ENCODE measurements at regions not wholly inside any gene's neighbourhood (a gene's known extent, or its start where the extent isn't known, plus 50 kb on each side); places are given as distances from the start of the nearest gene placed in this dataset.

GRCh38 chr4:164529486-164529885, 224.4 kb upstream of the SMIM31 start:
- Histone ChIP-seq H3K36me3 (ENCODE audit: control insufficient read depth in 2 of 2, insufficient read depth in 2 of 2, low read length in 2 of 2) (no peaks in the 10 kb centered on the region), H3K27ac (ENCODE audit: low read depth in 2 of 2, low read length in 2 of 2) (no peak overlapping the region), H3K27me3 (ENCODE audit: control insufficient read depth in 2 of 2, insufficient read depth in 2 of 2, low read length in 2 of 2) (no peaks in the 10 kb centered on the region), H3K9me3 (ENCODE audit: control insufficient read depth in 2 of 2, low read length in 2 of 2) (no peaks in the 10 kb centered on the region), H3K9ac (ENCODE audit: low read depth in 1 of 2, low read length in 2 of 2) (no peak overlapping the region), H3K4me1 (ENCODE audit: control insufficient read depth in 2 of 2, insufficient read depth in 2 of 2, low read length in 2 of 2) (no peaks in the 10 kb centered on the region), H3K4me3 (ENCODE audit: low read length in 2 of 2) (no peak overlapping the region)

GRCh38 chr4:164531336-164531735, 222.6 kb upstream of the SMIM31 start:
- no peak overlapping the region for H3K4me3 ChIP-seq (ENCODE audit: low read length in 2 of 2)
- no peak overlapping the region for H3K27ac ChIP-seq (ENCODE audit: low read depth in 2 of 2, low read length in 2 of 2)
- no peaks in the 10 kb centered on the region for H3K9me3 ChIP-seq (ENCODE audit: control insufficient read depth in 2 of 2, low read length in 2 of 2)
- H3K36me3 ChIP-seq (ENCODE audit: control insufficient read depth in 2 of 2, insufficient read depth in 2 of 2, low read length in 2 of 2), result no peaks in the 10 kb centered on the region
- H3K9ac ChIP-seq (ENCODE audit: low read depth in 1 of 2, low read length in 2 of 2), result no peak overlapping the region
- no peaks in the 10 kb centered on the region for H3K4me1 ChIP-seq (ENCODE audit: control insufficient read depth in 2 of 2, insufficient read depth in 2 of 2, low read length in 2 of 2)
- no peaks in the 10 kb centered on the region for H3K27me3 ChIP-seq (ENCODE audit: control insufficient read depth in 2 of 2, insufficient read depth in 2 of 2, low read length in 2 of 2)

DNA sequence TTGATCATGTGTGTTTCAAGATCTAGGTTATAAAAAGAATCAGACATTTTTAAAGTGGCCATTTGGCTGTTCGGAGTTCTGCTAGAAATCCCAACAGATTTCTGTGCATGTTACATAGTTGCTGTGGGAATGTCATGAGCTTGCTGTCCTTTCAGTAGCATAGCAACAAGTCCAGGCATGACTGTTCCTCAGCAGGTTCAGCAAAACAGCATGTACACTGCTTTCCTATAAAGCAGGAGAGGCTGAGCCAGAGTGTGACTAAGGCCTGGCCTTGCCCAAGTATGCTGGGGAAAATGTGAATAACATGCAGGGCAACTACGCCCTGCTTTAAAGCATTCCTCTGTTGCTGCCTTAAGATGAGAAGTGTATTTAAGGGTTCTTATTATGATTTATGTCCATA, 217.1 kb upstream of the SMIM31 start:
- peaks cover 0 to 1% of the 10 kb centered on the region in 2 donors for H3K9me3 ChIP-seq (ENCODE audit: control insufficient read depth in 2 of 2, low read length in 2 of 2)
- H3K4me1 ChIP-seq (ENCODE audit: control insufficient read depth in 2 of 2, insufficient read depth in 2 of 2, low read length in 2 of 2), result no peaks in the 10 kb centered on the region
- no peaks in the 10 kb centered on the region for H3K36me3 ChIP-seq (ENCODE audit: control insufficient read depth in 2 of 2, insufficient read depth in 2 of 2, low read length in 2 of 2)
- H3K27ac ChIP-seq (ENCODE audit: low read depth in 2 of 2, low read length in 2 of 2), result no peak overlapping the region
- no peak overlapping the region for H3K4me3 ChIP-seq (ENCODE audit: low read length in 2 of 2)
- no peaks in the 10 kb centered on the region for H3K27me3 ChIP-seq (ENCODE audit: control insufficient read depth in 2 of 2, insufficient read depth in 2 of 2, low read length in 2 of 2)
- no peak overlapping the region for H3K9ac ChIP-seq (ENCODE audit: low read depth in 1 of 2, low read length in 2 of 2)

DNA sequence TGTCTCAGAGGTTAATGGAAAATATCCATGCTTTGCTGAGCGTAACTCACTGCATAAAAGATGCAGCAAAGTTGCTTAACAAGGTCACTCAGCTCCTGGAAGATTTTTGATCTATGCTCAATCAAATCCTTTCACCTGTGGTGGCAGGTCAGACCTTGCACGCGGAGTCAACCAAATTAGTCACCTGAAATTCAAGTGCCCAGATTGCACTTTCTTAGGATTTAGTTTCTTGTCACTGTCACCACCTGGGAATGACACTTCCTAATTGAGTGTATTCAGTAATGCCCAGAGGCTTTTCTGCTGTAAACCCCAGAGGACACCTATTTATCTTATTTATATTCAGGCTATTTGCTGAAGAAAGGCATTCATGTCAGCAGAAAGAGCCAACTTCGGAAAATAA, 215.8 kb upstream of the SMIM31 start:
- H3K36me3 ChIP-seq (ENCODE audit: control insufficient read depth in 2 of 2, insufficient read depth in 2 of 2, low read length in 2 of 2), result no peaks in the 10 kb centered on the region
- H3K27me3 ChIP-seq (ENCODE audit: control insufficient read depth in 2 of 2, insufficient read depth in 2 of 2, low read length in 2 of 2), result no peaks in the 10 kb centered on the region
- H3K9me3 ChIP-seq (ENCODE audit: control insufficient read depth in 2 of 2, low read length in 2 of 2), result peaks cover 0 to 1% of the 10 kb centered on the region in 2 donors
- H3K9ac ChIP-seq (ENCODE audit: low read depth in 1 of 2, low read length in 2 of 2), result no peak overlapping the region
- H3K4me3 ChIP-seq (ENCODE audit: low read length in 2 of 2), result no peak overlapping the region
- no peak overlapping the region for H3K27ac ChIP-seq (ENCODE audit: low read depth in 2 of 2, low read length in 2 of 2)
- no peaks in the 10 kb centered on the region for H3K4me1 ChIP-seq (ENCODE audit: control insufficient read depth in 2 of 2, insufficient read depth in 2 of 2, low read length in 2 of 2)

DNA sequence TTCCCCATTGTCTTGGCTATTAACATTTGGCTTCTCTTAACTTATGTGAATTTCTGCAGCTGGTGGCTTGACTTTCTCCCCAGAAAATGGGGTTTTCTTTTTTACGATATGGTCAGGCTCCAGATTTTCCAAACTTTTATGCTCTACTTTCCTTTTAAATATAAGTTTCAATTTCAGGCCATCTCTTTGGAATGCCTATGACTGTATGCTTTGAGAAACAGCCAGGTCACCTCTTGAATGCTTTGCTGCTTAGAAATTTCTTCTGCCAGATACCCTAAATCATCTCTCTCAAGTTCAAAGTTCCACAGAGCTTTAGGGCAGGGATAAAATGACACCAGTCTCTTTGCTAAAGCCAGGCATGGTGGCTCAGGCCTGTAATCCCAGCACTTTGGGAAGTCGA, 212.9 kb upstream of the SMIM31 start:
- Histone ChIP-seq H3K27me3 (ENCODE audit: control insufficient read depth in 2 of 2, insufficient read depth in 2 of 2, low read length in 2 of 2) (no peaks in the 10 kb centered on the region), H3K9ac (ENCODE audit: low read depth in 1 of 2, low read length in 2 of 2) (no peak overlapping the region), H3K9me3 (ENCODE audit: control insufficient read depth in 2 of 2, low read length in 2 of 2) (peaks cover 0 to 1% of the 10 kb centered on the region in 2 donors), H3K4me1 (ENCODE audit: control insufficient read depth in 2 of 2, insufficient read depth in 2 of 2, low read length in 2 of 2) (no peaks in the 10 kb centered on the region), H3K27ac (ENCODE audit: low read depth in 2 of 2, low read length in 2 of 2) (no peak overlapping the region), H3K4me3 (ENCODE audit: low read length in 2 of 2) (no peak overlapping the region), H3K36me3 (ENCODE audit: control insufficient read depth in 2 of 2, insufficient read depth in 2 of 2, low read length in 2 of 2) (no peaks in the 10 kb centered on the region)

- Histone ChIP-seq H3K4me3 (ENCODE audit: low read length in 2 of 2) (no peak overlapping the region), H3K27me3 (ENCODE audit: control insufficient read depth in 2 of 2, insufficient read depth in 2 of 2, low read length in 2 of 2) (no peaks in the 10 kb centered on the region), H3K9ac (ENCODE audit: low read depth in 1 of 2, low read length in 2 of 2) (no peak overlapping the region)
Measured at GRCh38 chr4:164542431-164542830, 211.5 kb upstream of the SMIM31 start.

DNA sequence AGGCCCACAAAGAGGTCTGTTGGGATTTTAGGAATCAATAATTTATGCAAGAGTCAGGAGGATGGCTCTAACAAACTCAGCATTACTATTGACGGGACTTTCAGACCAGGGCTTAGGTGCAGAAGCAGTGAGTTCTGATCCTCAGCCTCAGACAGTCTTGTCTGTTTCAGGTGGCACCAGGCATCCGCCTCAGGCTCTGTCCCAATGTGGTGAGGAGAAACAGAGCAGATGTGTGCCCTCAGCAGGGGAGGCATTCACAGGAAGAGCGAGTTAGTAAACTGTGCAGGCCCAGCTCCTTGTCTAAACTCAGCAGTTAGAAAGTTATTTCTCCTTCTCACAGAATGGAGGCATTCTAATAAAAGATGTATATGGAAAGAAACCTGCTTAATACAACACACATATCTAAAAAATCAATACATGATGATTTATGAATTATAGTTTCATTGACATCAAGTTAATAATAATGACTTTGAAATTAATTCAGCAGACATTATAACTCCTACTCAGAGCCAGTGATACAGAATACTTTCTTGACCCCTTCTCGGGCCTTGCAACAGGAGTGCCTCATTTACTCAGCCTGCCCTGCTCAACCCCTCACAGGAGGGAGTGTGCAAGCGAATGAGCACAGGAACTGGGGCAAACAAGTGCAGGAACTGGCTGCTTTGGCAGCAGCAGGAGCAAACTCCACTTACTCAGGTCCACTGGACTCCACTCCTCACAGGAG, 202.8 kb upstream of the SMIM31 start:
- no peaks in the 10 kb centered on the region for H3K9me3 ChIP-seq (ENCODE audit: control insufficient read depth in 2 of 2, low read length in 2 of 2)
- H3K36me3 ChIP-seq (ENCODE audit: control insufficient read depth in 2 of 2, insufficient read depth in 2 of 2, low read length in 2 of 2), result no peaks in the 10 kb centered on the region
- no peak overlapping the region for H3K4me3 ChIP-seq (ENCODE audit: low read length in 2 of 2)
- no peak overlapping the region for H3K9ac ChIP-seq (ENCODE audit: low read depth in 1 of 2, low read length in 2 of 2)
- no peaks in the 10 kb centered on the region for H3K27me3 ChIP-seq (ENCODE audit: control insufficient read depth in 2 of 2, insufficient read depth in 2 of 2, low read length in 2 of 2)
- no peaks in the 10 kb centered on the region for H3K4me1 ChIP-seq (ENCODE audit: control insufficient read depth in 2 of 2, insufficient read depth in 2 of 2, low read length in 2 of 2)
- no peak overlapping the region for H3K27ac ChIP-seq (ENCODE audit: low read depth in 2 of 2, low read length in 2 of 2)

More at GRCh38 chr4:164542431-164542830, 211.5 kb upstream of the SMIM31 start:
- Histone ChIP-seq H3K36me3 (ENCODE audit: control insufficient read depth in 2 of 2, insufficient read depth in 2 of 2, low read length in 2 of 2) (no peaks in the 10 kb centered on the region), H3K4me1 (ENCODE audit: control insufficient read depth in 2 of 2, insufficient read depth in 2 of 2, low read length in 2 of 2) (no peaks in the 10 kb centered on the region), H3K9me3 (ENCODE audit: control insufficient read depth in 2 of 2, low read length in 2 of 2) (peaks cover 0 to 1% of the 10 kb centered on the region in 2 donors), H3K27ac (ENCODE audit: low read depth in 2 of 2, low read length in 2 of 2) (no peak overlapping the region)

DNA sequence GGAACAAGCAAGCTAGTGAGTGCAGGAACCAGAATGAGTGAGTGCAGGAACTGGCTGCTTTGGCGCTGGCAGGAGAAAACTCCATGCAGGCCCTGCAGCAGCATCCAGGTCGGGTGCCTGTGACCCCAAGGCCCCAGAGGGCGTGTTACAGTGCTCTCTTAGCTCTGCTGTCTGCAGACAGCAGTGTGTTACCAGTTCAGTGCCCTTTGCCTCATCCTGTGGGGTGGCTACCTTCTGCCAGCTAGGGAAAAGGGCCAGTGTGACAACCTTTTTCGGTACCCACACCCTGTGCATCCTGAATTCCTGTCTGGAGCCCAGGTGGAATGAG, 202.3 kb upstream of the SMIM31 start:
- H3K9me3 ChIP-seq (ENCODE audit: control insufficient read depth in 2 of 2, low read length in 2 of 2), result no peaks in the 10 kb centered on the region
- no peak overlapping the region for H3K4me3 ChIP-seq (ENCODE audit: low read length in 2 of 2)
- H3K9ac ChIP-seq (ENCODE audit: low read depth in 1 of 2, low read length in 2 of 2), result no peak overlapping the region
- H3K27ac ChIP-seq (ENCODE audit: low read depth in 2 of 2, low read length in 2 of 2), result no peak overlapping the region
- no peaks in the 10 kb centered on the region for H3K36me3 ChIP-seq (ENCODE audit: control insufficient read depth in 2 of 2, insufficient read depth in 2 of 2, low read length in 2 of 2)
- H3K27me3 ChIP-seq (ENCODE audit: control insufficient read depth in 2 of 2, insufficient read depth in 2 of 2, low read length in 2 of 2), result no peaks in the 10 kb centered on the region
- H3K4me1 ChIP-seq (ENCODE audit: control insufficient read depth in 2 of 2, insufficient read depth in 2 of 2, low read length in 2 of 2), result no peaks in the 10 kb centered on the region

GRCh38 chr4:164571593-164572390, 182.1 kb upstream of the SMIM31 start:
- Histone ChIP-seq H3K27me3 (ENCODE audit: control insufficient read depth in 2 of 2, insufficient read depth in 2 of 2, low read length in 2 of 2) (no peaks in the 10 kb centered on the region), H3K9ac (ENCODE audit: low read depth in 1 of 2, low read length in 2 of 2) (no peak overlapping the region), H3K36me3 (ENCODE audit: control insufficient read depth in 2 of 2, insufficient read depth in 2 of 2, low read length in 2 of 2) (no peaks in the 10 kb centered on the region), H3K4me1 (ENCODE audit: control insufficient read depth in 2 of 2, insufficient read depth in 2 of 2, low read length in 2 of 2) (no peaks in the 10 kb centered on the region), H3K9me3 (ENCODE audit: control insufficient read depth in 2 of 2, low read length in 2 of 2) (no peaks in the 10 kb centered on the region), H3K27ac (ENCODE audit: low read depth in 2 of 2, low read length in 2 of 2) (no peak overlapping the region), H3K4me3 (ENCODE audit: low read length in 2 of 2) (no peak overlapping the region)

GRCh38 chr4:164572877-164573279, 181.1 kb upstream of the SMIM31 start:
- no peak overlapping the region for H3K9ac ChIP-seq (ENCODE audit: low read depth in 1 of 2, low read length in 2 of 2)
- no peaks in the 10 kb centered on the region for H3K36me3 ChIP-seq (ENCODE audit: control insufficient read depth in 2 of 2, insufficient read depth in 2 of 2, low read length in 2 of 2)
- H3K4me1 ChIP-seq (ENCODE audit: control insufficient read depth in 2 of 2, insufficient read depth in 2 of 2, low read length in 2 of 2), result no peaks in the 10 kb centered on the region
- H3K27me3 ChIP-seq (ENCODE audit: control insufficient read depth in 2 of 2, insufficient read depth in 2 of 2, low read length in 2 of 2), result no peaks in the 10 kb centered on the region
- H3K4me3 ChIP-seq (ENCODE audit: low read length in 2 of 2), result no peak overlapping the region
- H3K9me3 ChIP-seq (ENCODE audit: control insufficient read depth in 2 of 2, low read length in 2 of 2), result no peaks in the 10 kb centered on the region
- H3K27ac ChIP-seq (ENCODE audit: low read depth in 2 of 2, low read length in 2 of 2), result no peak overlapping the region

Data from mucosa of rectum (tissue), 2 donors.